Mucosa of stomach (tissue), 1 donor: ENCODE measurements at regions not wholly inside any gene's neighbourhood (a gene's known extent, or its start where the extent isn't known, plus 50 kb on each side); places are given as distances from the start of the nearest gene placed in this dataset.

Source experiments
- H3K27me3 ChIP-seq: one replicate; pipeline ENCODE4 v1.7.0; 2013; ENCODE audit warnings: mild to moderate bottlenecking, low read length; ENCODE audit not compliant: control insufficient read depth, insufficient read depth
- H3K36me3 ChIP-seq: one replicate; pipeline ENCODE4 v1.7.0; 2013; ENCODE audit warnings: low read length; ENCODE audit not compliant: control insufficient read depth, insufficient read depth
- H3K4me1 ChIP-seq: one replicate; pipeline ENCODE4 v1.7.0; 2013; ENCODE audit warnings: mild to moderate bottlenecking, low read length; ENCODE audit not compliant: control insufficient read depth, insufficient read depth
- H3K4me3 ChIP-seq: one replicate; pipeline ENCODE4 v1.7.0; 2013; ENCODE audit warnings: low read length
- H3K9ac ChIP-seq: one replicate; pipeline ENCODE4 v1.7.0; 2013; ENCODE audit warnings: mild to moderate bottlenecking, low read length, moderate library complexity
- H3K9me3 ChIP-seq: one replicate; pipeline ENCODE4 v1.7.0; 2013; ENCODE audit warnings: mild to moderate bottlenecking, low read length, moderate library complexity; ENCODE audit not compliant: control insufficient read depth
- donor health status: Pancreatic carcinoma.

- no peaks in the 10 kb centered on the region for H3K27me3 ChIP-seq
- H3K9ac ChIP-seq = no peak overlapping the region
- no peaks in the 10 kb centered on the region for H3K36me3 ChIP-seq
- H3K4me3 ChIP-seq = no peak overlapping the region
- H3K9me3 ChIP-seq = no peaks in the 10 kb centered on the region
- H3K4me1 ChIP-seq = no peaks in the 10 kb centered on the region
These were observed 2072.6 kb upstream of the CELF4 start for GRCh38 chr18:39638224-39638623.

- Histone ChIP-seq H3K4me3 (no peak overlapping the region), H3K9me3 (no peaks in the 10 kb centered on the region), H3K27me3 (no peaks in the 10 kb centered on the region), H3K9ac (no peak overlapping the region), H3K4me1 (no peaks in the 10 kb centered on the region), H3K36me3 (no peaks in the 10 kb centered on the region)
These were observed 2071.3 kb upstream of the CELF4 start for GRCh38 chr18:39636931-39637330.

- Histone ChIP-seq H3K9me3 (no peaks in the 10 kb centered on the region), H3K4me1 (no peaks in the 10 kb centered on the region), H3K36me3 (no peaks in the 10 kb centered on the region), H3K27me3 (no peaks in the 10 kb centered on the region), H3K9ac (no peak overlapping the region), H3K4me3 (no peak overlapping the region)
These were observed 2070.4 kb upstream of the CELF4 start for GRCh38 chr18:39635966-39636365.

- no peaks in the 10 kb centered on the region for H3K9me3 ChIP-seq
- no peak overlapping the region for H3K9ac ChIP-seq
- no peaks in the 10 kb centered on the region for H3K4me1 ChIP-seq
- no peaks in the 10 kb centered on the region for H3K36me3 ChIP-seq
- H3K4me3 ChIP-seq = no peak overlapping the region
- H3K27me3 ChIP-seq = no peaks in the 10 kb centered on the region
These were observed 2069.6 kb upstream of the CELF4 start for GRCh38 chr18:39635192-39635591.

- H3K4me3 ChIP-seq = no peak overlapping the region
- H3K9ac ChIP-seq = no peak overlapping the region
- no peaks in the 10 kb centered on the region for H3K9me3 ChIP-seq
These were observed 2062.3 kb upstream of the CELF4 start for GRCh38 chr18:39627936-39628335.

GRCh38 chr18:39624961-39625360 is 2059.4 kb upstream of the CELF4 start:
- Histone ChIP-seq H3K36me3 (no peaks in the 10 kb centered on the region), H3K27me3 (no peaks in the 10 kb centered on the region), H3K9ac (no peak overlapping the region), H3K9me3 (no peaks in the 10 kb centered on the region), H3K4me3 (no peak overlapping the region), H3K4me1 (no peaks in the 10 kb centered on the region)

More at GRCh38 chr18:39627936-39628335, 2062.3 kb upstream of the CELF4 start:
- Histone ChIP-seq H3K4me1 (no peaks in the 10 kb centered on the region), H3K36me3 (no peaks in the 10 kb centered on the region), H3K27me3 (no peaks in the 10 kb centered on the region)

GRCh38 chr18:39622431-39622830 is 2056.8 kb upstream of the CELF4 start:
- no peaks in the 10 kb centered on the region for H3K36me3 ChIP-seq
- H3K4me1 ChIP-seq = no peaks in the 10 kb centered on the region
- H3K27me3 ChIP-seq = no peaks in the 10 kb centered on the region
- H3K4me3 ChIP-seq = no peak overlapping the region
- no peak overlapping the region for H3K9ac ChIP-seq
- H3K9me3 ChIP-seq = no peaks in the 10 kb centered on the region

- Histone ChIP-seq H3K36me3 (no peaks in the 10 kb centered on the region), H3K4me1 (no peaks in the 10 kb centered on the region), H3K9ac (no peak overlapping the region), H3K27me3 (no peaks in the 10 kb centered on the region), H3K4me3 (no peak overlapping the region), H3K9me3 (no peaks in the 10 kb centered on the region)
These were observed 2055.1 kb upstream of the CELF4 start for GRCh38 chr18:39620551-39621168.

GRCh38 chr18:39618265-39619003 is 2052.8 kb upstream of the CELF4 start:
- Histone ChIP-seq H3K9me3 (no peaks in the 10 kb centered on the region), H3K9ac (no peak overlapping the region), H3K27me3 (no peaks in the 10 kb centered on the region), H3K4me3 (no peak overlapping the region), H3K4me1 (no peaks in the 10 kb centered on the region), H3K36me3 (no peaks in the 10 kb centered on the region)

GRCh38 chr18:39611381-39612100 is 2045.9 kb upstream of the CELF4 start:
- Histone ChIP-seq H3K27me3 (no peaks in the 10 kb centered on the region), H3K9me3 (no peaks in the 10 kb centered on the region), H3K4me1 (no peaks in the 10 kb centered on the region), H3K36me3 (no peaks in the 10 kb centered on the region), H3K4me3 (no peak overlapping the region), H3K9ac (no peak overlapping the region)

- Histone ChIP-seq H3K36me3 (no peaks in the 10 kb centered on the region), H3K9ac (no peak overlapping the region), H3K27me3 (no peaks in the 10 kb centered on the region), H3K9me3 (no peaks in the 10 kb centered on the region), H3K4me3 (no peak overlapping the region), H3K4me1 (no peaks in the 10 kb centered on the region)
These were observed 2041.4 kb upstream of the CELF4 start for GRCh38 chr18:39607034-39607433.

GRCh38 chr18:39604836-39605235 is 2039.2 kb upstream of the CELF4 start:
- H3K9ac ChIP-seq = no peak overlapping the region
- H3K27me3 ChIP-seq = no peaks in the 10 kb centered on the region
- H3K9me3 ChIP-seq = no peaks in the 10 kb centered on the region
- no peaks in the 10 kb centered on the region for H3K4me1 ChIP-seq
- H3K4me3 ChIP-seq = no peak overlapping the region
- H3K36me3 ChIP-seq = no peaks in the 10 kb centered on the region
